ENCODE measurements at regions not wholly inside any gene's neighbourhood (a gene's known extent, or its start where the extent isn't known, plus 50 kb on each side); places are given as distances from the start of the nearest gene placed in this dataset.

GRCh38 chr4:28269426-28269825 is 1408.8 kb downstream of the STIM2 start:
- no peak for TF ChIP-seq CTCF (IDR thresholded peaks at IDR 0.05)
- no peak for TF ChIP-seq FOXJ3 (CRISPR knock-in tag; IDR thresholded peaks at IDR 0.05)
- TF ChIP-seq POLR2AphosphoS5 (IDR thresholded peaks at IDR 0.05; ENCODE audit: low read depth, low read length): no peak
- no peak for TF ChIP-seq EZH2phosphoT487 (IDR thresholded peaks at IDR 0.05; ENCODE audit: borderline replicate concordance, low read depth)
- no peak for TF ChIP-seq SMC3 (IDR thresholded peaks at IDR 0.05; ENCODE audit: low read depth, low read length)
- TF ChIP-seq TEAD4 (IDR thresholded peaks at IDR 0.05; ENCODE audit: borderline replicate concordance, insufficient read depth): no peak
- TF ChIP-seq GATA2 (CRISPR knock-in tag; IDR thresholded peaks at IDR 0.05): no peak
- TF ChIP-seq EP300 (IDR thresholded peaks at IDR 0.05; ENCODE audit: borderline replicate concordance in 1 of 2, low read depth in 1 of 2, low read length in 1 of 2): no peak
- no peak for TF ChIP-seq RAD21 (IDR thresholded peaks at IDR 0.05; ENCODE audit: low read length)
- TF ChIP-seq TAF1 (IDR thresholded peaks at IDR 0.05; ENCODE audit: borderline replicate concordance, low read depth, low read length): no peak

Data from SK-N-SH (cell line).